ENCODE measurements at regions not wholly inside any gene's neighbourhood (a gene's known extent, or its start where the extent isn't known, plus 50 kb on each side); places are given as distances from the start of the nearest gene placed in this dataset.

DNA sequence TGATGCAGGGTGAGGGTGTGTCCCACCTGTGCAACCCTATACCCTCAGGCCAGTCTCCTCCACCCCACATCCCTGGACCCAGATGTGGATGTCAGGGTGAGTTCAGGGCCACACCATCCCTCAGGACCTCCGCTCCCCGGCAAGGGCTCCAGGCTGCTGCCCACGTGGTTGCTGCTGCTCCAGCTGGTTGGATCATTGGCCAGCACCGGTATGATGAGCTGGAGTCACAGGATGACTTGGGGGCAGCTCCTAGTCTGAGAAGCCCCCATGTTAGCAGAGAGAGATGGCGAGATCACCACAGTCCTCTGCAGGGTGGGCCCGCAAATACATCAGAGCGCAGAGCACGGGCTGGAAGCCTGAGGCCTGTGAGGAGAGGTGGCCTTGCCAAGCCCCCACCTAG, 103.3 kb upstream of the GDF10 start:
- TF ChIP-seq, protein P1, sequence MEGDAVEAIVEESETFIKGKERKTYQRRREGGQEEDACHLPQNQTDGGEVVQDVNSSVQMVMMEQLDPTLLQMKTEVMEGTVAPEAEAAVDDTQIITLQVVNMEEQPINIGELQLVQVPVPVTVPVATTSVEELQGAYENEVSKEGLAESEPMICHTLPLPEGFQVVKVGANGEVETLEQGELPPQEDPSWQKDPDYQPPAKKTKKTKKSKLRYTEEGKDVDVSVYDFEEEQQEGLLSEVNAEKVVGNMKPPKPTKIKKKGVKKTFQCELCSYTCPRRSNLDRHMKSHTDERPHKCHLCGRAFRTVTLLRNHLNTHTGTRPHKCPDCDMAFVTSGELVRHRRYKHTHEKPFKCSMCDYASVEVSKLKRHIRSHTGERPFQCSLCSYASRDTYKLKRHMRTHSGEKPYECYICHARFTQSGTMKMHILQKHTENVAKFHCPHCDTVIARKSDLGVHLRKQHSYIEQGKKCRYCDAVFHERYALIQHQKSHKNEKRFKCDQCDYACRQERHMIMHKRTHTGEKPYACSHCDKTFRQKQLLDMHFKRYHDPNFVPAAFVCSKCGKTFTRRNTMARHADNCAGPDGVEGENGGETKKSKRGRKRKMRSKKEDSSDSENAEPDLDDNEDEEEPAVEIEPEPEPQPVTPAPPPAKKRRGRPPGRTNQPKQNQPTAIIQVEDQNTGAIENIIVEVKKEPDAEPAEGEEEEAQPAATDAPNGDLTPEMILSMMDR (IDR thresholded peaks at IDR 0.05 in 8 of 11, conservative IDR thresholded peaks at IDR 0.05 in 3 of 11), result no peak
- no peak for TF ChIP-seq POLR2A (IDR thresholded peaks at IDR 0.05)
- TF ChIP-seq POLR2AphosphoS5 (IDR thresholded peaks at IDR 0.05), result no peak

Measured in spleen (tissue), 7 donors.